ENCODE measurements at regions not wholly inside any gene's neighbourhood (a gene's known extent, or its start where the extent isn't known, plus 50 kb on each side); places are given as distances from the start of the nearest gene placed in this dataset.

DNA sequence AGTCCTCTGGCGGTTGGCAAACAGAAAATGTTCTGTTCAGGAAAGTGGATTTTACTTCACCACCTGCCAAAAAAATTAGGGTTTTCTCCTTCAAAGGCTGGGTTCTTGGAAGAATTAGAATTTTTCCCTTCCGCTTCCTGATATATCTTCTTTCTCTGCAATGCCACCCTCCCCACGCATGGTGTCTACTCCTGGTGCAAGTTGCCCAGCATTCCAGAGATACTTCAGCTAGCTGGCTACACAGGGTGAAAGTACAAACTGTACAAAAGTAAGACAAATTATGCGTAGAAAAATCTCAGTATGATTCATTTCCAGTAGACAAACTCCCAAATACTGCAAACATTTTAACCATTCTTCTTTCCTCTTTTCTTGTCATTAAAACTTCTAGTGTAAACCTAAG lies 430.1 kb upstream of the ESRRG start:
- H3K27ac ChIP-seq (ENCODE audit: low read length): no peak overlapping the region
- no peak overlapping the region for H2AFZ ChIP-seq (ENCODE audit: low read depth, low read length)
- H3K9me3 ChIP-seq (ENCODE audit: insufficient read depth, low read length): no peaks in the 10 kb centered on the region
- no peak overlapping the region for H3K4me2 ChIP-seq (ENCODE audit: low read length)
- H3K36me3 ChIP-seq (replicated peaks; ENCODE audit: low read depth, low read length): no peaks in the 10 kb centered on the region
- H4K20me1 ChIP-seq (ENCODE audit: insufficient read depth, low read length): no peaks in the 10 kb centered on the region
- H3K9ac ChIP-seq (ENCODE audit: low read length): no peak overlapping the region
- no peaks in the 10 kb centered on the region for H3K4me1 ChIP-seq (ENCODE audit: low read length)
- no peaks in the 10 kb centered on the region for H3K79me2 ChIP-seq (ENCODE audit: low read length)
- 0 out of 2 replicates have a peak, but pooled peaks cover 3% of the 10 kb centered on the region for H3K27me3 ChIP-seq (ENCODE audit: low read depth, low read length)
- no peak for TF ChIP-seq EZH2phosphoT487 (IDR thresholded peaks at IDR 0.05; ENCODE audit: low read depth)
- TF ChIP-seq, protein P1, sequence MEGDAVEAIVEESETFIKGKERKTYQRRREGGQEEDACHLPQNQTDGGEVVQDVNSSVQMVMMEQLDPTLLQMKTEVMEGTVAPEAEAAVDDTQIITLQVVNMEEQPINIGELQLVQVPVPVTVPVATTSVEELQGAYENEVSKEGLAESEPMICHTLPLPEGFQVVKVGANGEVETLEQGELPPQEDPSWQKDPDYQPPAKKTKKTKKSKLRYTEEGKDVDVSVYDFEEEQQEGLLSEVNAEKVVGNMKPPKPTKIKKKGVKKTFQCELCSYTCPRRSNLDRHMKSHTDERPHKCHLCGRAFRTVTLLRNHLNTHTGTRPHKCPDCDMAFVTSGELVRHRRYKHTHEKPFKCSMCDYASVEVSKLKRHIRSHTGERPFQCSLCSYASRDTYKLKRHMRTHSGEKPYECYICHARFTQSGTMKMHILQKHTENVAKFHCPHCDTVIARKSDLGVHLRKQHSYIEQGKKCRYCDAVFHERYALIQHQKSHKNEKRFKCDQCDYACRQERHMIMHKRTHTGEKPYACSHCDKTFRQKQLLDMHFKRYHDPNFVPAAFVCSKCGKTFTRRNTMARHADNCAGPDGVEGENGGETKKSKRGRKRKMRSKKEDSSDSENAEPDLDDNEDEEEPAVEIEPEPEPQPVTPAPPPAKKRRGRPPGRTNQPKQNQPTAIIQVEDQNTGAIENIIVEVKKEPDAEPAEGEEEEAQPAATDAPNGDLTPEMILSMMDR (IDR thresholded peaks at IDR 0.05; ENCODE audit: low read depth, low read length): no peak
- H3K4me3 ChIP-seq (ENCODE audit: low read length): no peak overlapping the region

DNA sequence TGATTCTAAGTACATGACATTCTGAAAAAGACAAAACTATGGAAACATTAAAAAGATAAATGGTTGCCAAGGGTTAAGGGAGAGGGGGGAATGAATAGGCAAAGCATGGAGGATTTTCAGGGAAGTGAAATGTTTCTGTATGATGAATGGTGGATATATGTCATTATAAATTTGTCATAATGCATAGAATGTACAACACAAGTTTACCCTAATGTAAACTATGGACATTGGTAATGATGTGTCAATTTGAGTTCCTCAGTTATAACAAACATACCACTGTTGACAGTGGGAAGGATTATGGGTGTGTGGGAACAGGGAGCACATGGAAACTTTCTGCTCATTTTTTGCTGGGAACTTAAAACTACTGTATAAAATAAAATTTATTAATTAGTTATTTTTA lies 427.1 kb upstream of the ESRRG start:
- Histone ChIP-seq H3K9me3 (ENCODE audit: insufficient read depth, low read length) (no peaks in the 10 kb centered on the region), H3K27ac (ENCODE audit: low read length) (no peak overlapping the region), H3K4me2 (ENCODE audit: low read length) (no peak overlapping the region), H3K4me3 (ENCODE audit: low read length) (no peak overlapping the region), H2AFZ (ENCODE audit: low read depth, low read length) (no peak overlapping the region), H3K36me3 (replicated peaks; ENCODE audit: low read depth, low read length) (no peaks in the 10 kb centered on the region), H3K4me1 (ENCODE audit: low read length) (no peaks in the 10 kb centered on the region), H3K27me3 (ENCODE audit: low read depth, low read length) (0 out of 2 replicates have a peak, but pooled peaks cover 3% of the 10 kb centered on the region), H3K79me2 (ENCODE audit: low read length) (no peaks in the 10 kb centered on the region), H3K9ac (ENCODE audit: low read length) (no peak overlapping the region), H4K20me1 (ENCODE audit: insufficient read depth, low read length) (no peaks in the 10 kb centered on the region)
- TF ChIP-seq EZH2phosphoT487 (IDR thresholded peaks at IDR 0.05; ENCODE audit: low read depth): no peak
- TF ChIP-seq, protein P1 (IDR thresholded peaks at IDR 0.05; ENCODE audit: low read depth, low read length): no peak

DNA sequence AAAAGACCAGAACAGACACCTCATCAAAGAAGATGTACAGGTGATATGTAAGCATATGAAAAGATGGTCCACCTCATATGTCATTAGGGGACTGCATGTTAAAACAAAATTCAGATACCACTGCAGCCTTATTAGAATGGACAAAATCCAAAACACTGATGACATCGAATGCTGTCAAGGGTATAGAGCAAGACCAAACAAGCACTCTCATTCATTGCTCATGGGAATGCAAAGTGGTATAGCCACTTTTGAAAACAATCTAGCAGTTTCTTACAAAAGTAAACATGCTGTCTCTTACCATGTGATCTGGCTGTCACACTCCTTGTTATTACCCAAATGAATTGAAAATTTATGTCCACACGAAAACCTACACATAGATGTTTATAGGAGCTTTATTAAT lies 426.6 kb upstream of the ESRRG start:
- H2AFZ ChIP-seq (ENCODE audit: low read depth, low read length): no peak overlapping the region
- no peak overlapping the region for H3K9ac ChIP-seq (ENCODE audit: low read length)
- no peaks in the 10 kb centered on the region for H4K20me1 ChIP-seq (ENCODE audit: insufficient read depth, low read length)
- H3K4me1 ChIP-seq (ENCODE audit: low read length): no peaks in the 10 kb centered on the region
- H3K4me3 ChIP-seq (ENCODE audit: low read length): no peak overlapping the region
- H3K36me3 ChIP-seq (replicated peaks; ENCODE audit: low read depth, low read length): no peaks in the 10 kb centered on the region
- no peaks in the 10 kb centered on the region for H3K9me3 ChIP-seq (ENCODE audit: insufficient read depth, low read length)
- no peak for TF ChIP-seq EZH2phosphoT487 (IDR thresholded peaks at IDR 0.05; ENCODE audit: low read depth)
- TF ChIP-seq, protein P1 (IDR thresholded peaks at IDR 0.05; ENCODE audit: low read depth, low read length): no peak
- H3K79me2 ChIP-seq (ENCODE audit: low read length): no peaks in the 10 kb centered on the region
- H3K27ac ChIP-seq (ENCODE audit: low read length): no peak overlapping the region
- H3K27me3 ChIP-seq (ENCODE audit: low read depth, low read length): 0 out of 2 replicates have a peak, but pooled peaks cover 3% of the 10 kb centered on the region
- H3K4me2 ChIP-seq (ENCODE audit: low read length): no peak overlapping the region

DNA sequence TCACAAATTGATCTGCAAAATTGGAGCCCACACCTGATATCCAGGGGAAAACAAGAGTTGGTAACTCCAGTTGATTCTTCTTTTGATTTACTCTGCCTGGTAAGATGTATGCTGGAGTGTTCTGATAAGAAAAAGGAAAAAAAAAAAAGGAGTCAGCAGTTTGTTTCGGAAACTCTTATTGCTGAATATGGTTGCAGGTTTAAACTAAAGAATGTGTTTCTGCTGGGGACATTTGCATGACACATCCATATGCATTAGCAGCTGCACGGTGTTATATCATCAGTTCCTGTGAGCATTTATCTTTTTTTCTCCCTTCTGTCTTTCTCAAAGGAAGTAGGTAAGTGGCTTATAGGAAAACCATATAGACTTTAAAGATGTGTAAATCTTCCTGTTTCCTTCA lies 418.5 kb upstream of the ESRRG start:
- TF ChIP-seq EZH2phosphoT487 (IDR thresholded peaks at IDR 0.05; ENCODE audit: low read depth): no peak
- TF ChIP-seq, protein P1 (IDR thresholded peaks at IDR 0.05; ENCODE audit: low read depth, low read length): no peak
- no peak overlapping the region for H3K4me2 ChIP-seq (ENCODE audit: low read length)
- H4K20me1 ChIP-seq (ENCODE audit: insufficient read depth, low read length): no peaks in the 10 kb centered on the region
- no peak overlapping the region for H3K27ac ChIP-seq (ENCODE audit: low read length)
- no peaks in the 10 kb centered on the region for H3K36me3 ChIP-seq (replicated peaks; ENCODE audit: low read depth, low read length)
- H3K9ac ChIP-seq (ENCODE audit: low read length): no peak overlapping the region
- peaks cover 3% of the 10 kb centered on the region; the same call in 1 of the 2 replicates for H3K9me3 ChIP-seq (ENCODE audit: insufficient read depth, low read length)
- H3K27me3 ChIP-seq (ENCODE audit: low read depth, low read length): no peaks in the 10 kb centered on the region
- no peak overlapping the region for H3K4me3 ChIP-seq (ENCODE audit: low read length)
- H3K4me1 ChIP-seq (ENCODE audit: low read length): no peaks in the 10 kb centered on the region
- no peak overlapping the region for H2AFZ ChIP-seq (ENCODE audit: low read depth, low read length)
- no peaks in the 10 kb centered on the region for H3K79me2 ChIP-seq (ENCODE audit: low read length)

All from OCI-LY3 (cell line).